ENCODE measurements at regions not wholly inside any gene's neighbourhood (a gene's known extent, or its start where the extent isn't known, plus 50 kb on each side); places are given as distances from the start of the nearest gene placed in this dataset.
A peak's percentile ranks its signal among the peaks of the same experiment; 100 is the strongest.
"Not testable (repeated sequence)": the region's sequence is repeated elsewhere in the genome, so short reads cannot be mapped to it uniquely, and the experiment has no call there.

DNA sequence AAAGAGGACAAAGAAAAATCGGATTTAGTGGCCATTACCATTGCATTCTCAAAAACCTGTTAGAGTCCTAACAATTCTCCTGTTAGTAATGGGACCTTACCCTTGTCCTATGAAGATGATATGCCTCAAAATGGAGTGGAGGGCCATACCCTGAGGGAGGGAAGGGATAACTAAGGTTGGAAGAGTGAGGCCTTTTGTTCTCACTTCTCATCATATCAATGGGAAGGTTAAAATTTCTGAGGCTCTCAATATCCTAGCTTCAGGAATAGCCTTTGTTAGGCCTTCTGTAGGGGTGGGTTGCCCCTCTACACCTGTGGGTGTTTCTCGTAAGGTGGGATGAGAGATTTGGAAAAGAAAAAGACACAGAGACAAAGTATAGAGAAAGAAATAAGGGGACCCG lies 109.4 kb upstream of the SGIP1 start:
- DNase-seq, result not testable (repeated sequence)

DNA sequence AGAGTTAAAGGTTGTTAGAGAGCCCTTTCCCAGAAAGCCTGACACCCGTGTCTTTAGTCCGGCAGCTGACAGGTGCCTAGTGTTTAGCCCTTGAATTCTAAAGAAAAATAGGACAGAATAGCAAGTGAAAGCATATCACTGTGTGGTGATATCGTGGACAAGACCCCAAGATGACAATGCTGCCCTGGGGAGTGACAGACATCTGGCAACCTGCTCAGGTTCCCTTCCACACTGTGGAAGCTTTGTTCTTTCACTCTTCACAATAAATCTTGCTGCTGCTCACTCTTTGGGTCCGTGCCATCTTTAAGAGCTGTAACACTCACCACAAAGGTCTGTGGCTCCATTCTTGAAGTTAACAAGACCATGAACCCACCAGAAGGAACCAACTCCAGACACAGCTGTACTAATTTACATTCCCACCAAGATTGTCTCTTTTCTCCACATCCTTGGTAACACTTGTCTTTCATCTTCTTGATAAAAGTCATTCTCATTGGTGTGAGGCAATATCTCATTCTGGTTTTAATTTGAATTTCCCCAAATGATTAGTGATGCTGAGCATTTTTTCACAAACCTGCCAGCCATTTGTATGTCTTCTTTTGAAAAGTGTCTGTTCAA lies 107.6 kb upstream of the SGIP1 start:
- DNase-seq, result no peak

DNA sequence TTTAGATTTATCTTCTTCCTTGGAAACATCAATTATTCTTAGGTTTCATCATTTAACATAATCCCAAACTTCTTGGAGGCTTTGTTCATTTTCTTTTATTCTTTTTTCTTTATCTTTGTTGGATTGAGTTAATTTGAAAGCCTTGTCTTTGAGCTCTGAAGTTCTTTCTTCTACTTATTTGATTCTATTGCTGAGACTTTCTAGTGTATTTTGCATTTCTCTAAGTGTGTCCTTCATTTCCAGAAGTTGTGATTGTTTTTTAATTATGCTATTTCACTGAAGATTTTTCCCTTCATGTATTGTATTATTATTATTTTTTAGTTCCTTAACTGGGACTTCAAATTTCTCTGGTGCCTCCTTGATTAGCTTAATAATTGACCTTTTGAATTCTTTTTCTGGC lies 103.1 kb upstream of the SGIP1 start:
- not testable (repeated sequence) for DNase-seq

DNA sequence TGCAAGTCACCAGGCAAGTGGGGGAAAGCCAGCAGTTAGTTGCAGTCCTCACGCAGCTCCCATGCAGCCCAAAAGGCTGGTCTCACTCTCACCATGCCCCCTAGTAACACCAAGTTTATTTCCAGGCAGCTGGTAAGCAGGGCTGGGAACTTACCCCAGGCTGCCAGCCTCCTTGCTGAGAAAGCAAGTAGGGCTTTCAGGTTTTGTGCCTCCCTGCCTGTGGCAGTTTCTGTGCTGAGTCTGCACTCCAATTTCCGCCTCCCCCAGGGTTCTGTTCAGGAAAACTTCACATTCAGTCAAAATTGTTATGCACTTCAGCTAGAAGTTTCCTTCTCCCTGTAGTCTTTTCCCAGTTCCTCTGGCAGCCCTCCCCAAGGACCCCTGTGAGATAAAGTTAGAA lies 102.0 kb upstream of the SGIP1 start:
- DNase-seq, result no peak

DNA sequence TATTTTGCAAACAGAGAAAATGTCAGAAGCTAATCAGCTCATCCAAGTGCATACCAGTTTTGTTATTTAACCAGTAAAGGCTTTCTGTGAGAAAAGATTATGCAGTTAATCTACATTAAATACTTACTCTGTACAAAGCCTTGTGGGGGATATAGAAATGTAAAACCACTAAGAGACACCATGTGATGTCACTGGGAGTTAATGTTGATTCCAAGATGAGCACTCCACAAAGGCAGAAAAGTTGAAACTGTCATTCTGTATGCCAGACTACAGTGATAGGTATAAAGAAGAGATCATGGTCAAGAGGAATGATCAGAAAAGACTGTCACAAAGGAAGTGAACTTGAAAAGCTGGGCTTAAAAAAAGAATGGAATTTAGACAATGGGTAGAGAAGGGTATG lies 100.3 kb upstream of the SGIP1 start:
- no peak for DNase-seq

DNA sequence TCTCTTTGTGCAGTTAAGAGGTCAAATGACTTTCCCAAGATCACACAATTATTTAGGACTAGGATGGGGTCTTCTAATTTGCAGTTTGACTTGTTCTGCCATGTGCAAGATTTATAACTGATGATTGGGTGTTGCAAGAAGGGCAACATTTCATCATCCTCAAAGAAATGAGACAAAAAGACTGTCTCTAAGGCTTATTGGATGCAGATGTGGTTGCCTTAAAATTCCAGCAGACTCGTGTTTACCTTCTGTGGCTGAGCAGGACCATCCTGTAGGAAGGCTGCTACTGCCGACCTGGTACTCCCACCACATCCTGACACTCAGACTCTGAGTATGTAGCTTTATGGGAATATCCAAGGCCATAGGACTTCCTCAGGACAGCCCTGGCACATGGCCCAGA lies 99.9 kb upstream of the SGIP1 start:
- DNase-seq, result no peak

DNA sequence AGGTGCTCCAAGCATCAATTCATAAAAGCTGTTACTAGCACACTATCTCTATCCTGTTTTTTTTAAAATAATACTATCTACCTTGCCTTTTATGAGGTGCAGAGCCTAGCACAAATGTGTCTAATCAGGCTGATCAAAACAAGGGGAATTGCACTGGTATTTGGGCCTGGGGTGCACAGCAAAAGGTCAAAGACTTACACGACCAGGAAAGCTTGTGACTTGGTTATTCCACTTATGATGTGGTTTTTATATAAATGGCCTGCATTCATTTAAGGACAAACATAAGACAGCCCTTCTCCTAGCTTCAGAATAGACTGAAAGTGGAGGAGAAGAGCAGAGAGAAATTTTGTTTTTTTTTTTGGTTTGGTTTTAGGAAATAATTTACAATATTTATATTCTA lies 98.4 kb upstream of the SGIP1 start:
- no peak for DNase-seq

DNA sequence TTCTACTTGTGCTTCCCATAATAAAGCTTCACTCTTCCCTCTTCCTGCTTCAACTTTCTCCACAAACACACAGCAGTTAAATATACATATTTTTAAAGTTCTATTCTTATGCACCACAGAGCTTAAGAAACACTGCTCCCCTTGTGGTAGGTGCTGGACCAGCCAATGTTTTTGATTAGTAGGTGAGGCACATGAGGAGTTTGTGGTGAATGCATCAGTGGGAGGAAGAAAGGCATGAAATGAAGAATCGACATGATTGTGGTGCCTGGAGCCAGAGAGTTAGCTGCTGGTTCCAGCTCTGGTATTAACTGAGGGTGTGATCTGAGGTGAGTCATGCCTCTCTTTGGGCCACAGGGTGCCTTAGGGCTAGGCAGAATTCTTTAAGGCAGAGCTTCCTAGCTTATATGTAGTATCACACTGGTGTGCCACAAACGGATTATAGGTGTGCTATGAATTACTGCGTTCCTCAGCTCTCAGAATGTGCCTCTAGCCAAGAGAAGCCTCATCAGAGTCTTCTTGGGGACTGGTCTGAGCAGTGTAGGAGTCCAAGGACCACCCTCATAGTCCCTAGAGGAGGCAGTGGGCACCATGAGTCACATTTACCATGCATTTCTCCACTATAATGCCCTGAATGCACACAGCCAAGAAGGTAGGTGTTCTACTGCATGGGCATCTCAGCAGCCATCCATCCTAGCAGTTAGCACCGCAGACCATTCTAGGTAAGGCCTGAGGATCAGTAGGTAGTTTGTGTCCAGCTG lies 97.4 kb upstream of the SGIP1 start:
- DNase-seq, result peak; percentile 43 to 44

DNA sequence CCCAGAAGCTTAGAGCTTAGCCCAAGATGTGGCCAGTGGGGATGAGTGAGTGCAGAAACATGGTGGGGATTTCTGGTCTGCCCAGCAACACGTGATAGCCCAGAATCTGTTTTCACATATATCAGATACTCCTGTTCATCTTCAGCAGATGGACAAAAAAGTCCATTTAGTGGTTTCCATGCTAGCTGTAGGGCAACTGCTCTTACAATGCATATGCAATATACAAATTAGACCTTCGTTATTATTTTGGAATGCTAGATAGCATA lies 96.9 kb upstream of the SGIP1 start:
- DNase-seq, result no peak

DNA sequence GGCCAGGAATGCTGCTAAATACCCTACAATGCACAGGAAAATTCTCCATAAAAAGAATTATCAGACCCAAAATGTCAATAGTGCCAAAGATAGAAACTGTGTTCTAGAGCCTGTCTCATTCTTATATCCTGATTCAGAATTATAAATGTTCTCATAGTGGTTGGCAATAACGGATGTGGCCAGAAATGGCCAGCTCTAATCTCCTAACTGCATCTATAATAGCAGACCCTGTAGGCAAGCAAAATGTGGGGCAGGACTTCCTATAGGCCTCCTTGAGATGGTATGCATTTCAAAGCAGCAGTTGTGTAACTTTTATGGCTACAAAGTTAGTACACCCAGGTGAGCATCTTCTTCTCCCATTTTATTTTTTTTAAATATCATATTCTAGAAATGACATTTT lies 95.9 kb upstream of the SGIP1 start:
- no peak for DNase-seq

DNA sequence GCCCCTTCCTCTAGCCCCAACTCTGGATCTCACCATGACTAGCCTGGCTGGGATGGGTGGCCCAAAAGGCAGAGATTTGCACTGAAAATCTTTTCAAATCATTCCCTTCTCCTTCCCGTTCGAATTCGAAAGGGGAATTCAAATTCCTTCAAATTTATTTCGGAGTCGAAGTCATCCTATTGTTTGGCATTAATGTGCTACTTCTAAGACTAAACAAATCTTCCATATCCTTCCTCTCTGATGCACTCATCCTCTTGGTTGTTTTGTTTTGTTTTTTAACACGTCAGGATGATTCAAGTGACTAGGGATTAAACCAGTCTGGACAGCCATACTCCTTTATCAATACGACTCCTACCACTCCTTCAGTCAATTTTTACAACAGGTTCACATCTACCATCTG lies 95.5 kb upstream of the SGIP1 start:
- DNase-seq, result no peak

DNA sequence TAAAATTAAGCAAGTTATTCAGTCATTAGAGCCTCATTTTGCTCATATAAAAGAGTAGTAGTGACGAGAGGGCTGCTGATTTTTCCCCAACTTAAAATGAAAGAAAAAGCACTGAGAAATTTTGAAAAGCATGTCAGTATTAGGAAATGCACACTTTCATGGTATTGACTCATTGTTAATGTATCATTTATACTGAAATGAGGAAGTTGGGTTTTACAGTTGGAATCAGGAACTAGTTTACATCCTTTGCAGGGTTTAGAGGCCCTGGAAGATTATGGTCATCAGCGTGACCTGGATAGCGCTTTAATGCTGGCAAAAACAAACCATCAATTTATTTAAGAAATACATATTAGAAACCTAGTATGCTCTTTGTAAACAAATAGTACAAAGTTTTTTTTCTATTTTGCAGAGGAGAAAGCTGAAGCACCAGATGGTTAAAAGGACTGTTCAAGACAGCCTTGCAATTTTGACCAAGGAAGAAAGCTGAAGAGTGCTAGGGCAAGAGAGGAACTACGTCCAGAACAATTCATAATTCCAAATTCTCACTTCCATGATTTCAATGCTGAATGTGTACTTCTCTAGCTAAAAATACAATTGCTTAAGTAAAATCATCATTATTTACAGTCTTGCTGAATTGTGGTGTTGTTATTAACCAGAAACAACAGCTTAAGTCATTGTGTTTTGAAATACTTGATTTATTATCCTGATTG lies 94.8 kb upstream of the SGIP1 start:
- DNase-seq, result no peak

DNA sequence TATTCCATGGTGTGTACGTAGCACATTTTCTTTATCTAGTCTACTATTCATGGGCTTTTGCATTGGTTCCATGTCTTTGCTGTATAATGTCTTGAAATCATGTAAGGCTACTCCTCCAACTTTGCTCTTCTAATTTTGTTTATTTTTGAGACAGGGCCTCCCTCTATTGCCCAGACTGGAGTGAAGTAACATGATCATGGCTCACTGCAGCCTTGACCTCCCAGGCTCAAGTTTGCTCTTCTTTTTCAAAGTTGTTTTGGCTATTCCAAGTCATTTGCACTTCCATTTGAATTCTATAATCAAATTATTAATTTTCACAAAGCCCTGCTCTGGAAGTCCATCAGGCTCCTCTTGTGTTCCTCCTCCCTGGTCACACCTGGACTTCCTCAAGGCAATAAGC lies 90.2 kb upstream of the SGIP1 start:
- no peak for DNase-seq

DNA sequence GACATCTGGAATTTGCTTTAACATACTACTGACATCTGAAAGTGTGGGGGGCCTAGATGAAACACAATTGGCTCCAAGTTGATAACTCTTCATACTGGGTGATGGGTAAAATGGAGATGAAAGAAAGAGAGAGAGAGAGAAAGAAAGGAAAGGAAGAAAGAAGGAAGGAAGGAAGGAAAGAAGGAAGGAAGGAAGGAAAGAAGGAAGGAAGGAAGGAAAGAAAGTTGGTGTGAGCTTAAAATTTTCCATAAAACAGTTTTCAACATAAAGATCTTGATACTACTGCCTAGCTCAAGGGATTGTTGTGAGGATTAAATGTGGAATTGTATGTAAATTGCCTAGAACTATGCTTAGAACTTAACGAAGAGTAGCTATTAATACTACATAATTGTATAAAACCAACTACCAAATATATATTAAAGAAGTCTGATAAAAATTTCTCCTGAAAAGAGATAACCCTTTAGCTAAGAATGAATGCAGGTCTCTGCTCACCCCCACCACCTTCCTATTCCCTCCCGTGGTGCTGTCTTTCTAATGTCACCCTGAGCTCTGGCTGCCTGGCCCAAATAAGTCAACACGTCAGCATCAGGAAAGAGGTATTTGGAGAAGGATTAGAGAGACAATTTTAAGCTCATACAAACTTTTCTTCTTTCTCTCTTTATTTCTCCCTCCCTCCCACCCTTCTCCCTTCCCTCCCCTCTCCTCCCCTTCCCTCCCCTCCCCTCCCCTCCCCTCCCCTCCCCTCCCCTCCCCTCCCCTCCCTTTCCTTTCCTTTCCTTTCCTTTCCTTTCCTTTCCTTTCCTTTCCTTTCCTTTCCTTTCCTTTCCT lies 89.3 kb upstream of the SGIP1 start:
- DNase-seq, result no peak

DNA sequence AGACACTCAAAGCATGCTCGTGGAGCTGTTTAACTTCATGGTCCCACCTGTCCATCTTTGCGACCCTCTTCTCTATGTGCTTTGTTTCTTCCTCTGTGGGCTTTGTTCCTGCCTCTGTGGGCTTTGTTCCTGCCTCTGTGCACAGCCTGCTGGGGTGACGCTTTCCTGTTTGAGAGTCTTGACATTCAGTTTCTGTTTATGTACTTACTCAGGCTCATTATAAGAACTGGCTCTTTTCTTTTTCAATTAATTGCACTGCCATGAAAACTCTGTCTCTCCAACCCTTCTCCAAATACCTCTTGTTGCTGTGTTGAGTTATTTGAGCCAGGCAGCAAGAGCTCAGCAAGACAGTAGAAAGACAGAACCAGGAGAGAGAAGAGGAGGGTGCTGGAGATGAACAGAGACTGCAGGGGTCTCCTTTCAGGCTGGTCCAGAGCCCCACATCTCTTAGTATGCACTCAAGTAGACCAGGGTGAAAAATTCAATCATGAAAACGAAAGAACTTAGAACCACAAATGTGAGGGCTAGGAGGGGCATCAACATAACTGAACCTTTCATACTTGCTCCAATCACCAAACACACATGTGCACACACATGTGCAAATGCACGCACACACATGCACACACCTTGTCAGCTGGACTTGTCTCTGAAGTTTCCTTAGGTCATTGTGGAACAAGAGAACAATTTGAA lies 88.3 kb upstream of the SGIP1 start:
- peak in 1 of 2 donors; percentile 45 for DNase-seq

DNA sequence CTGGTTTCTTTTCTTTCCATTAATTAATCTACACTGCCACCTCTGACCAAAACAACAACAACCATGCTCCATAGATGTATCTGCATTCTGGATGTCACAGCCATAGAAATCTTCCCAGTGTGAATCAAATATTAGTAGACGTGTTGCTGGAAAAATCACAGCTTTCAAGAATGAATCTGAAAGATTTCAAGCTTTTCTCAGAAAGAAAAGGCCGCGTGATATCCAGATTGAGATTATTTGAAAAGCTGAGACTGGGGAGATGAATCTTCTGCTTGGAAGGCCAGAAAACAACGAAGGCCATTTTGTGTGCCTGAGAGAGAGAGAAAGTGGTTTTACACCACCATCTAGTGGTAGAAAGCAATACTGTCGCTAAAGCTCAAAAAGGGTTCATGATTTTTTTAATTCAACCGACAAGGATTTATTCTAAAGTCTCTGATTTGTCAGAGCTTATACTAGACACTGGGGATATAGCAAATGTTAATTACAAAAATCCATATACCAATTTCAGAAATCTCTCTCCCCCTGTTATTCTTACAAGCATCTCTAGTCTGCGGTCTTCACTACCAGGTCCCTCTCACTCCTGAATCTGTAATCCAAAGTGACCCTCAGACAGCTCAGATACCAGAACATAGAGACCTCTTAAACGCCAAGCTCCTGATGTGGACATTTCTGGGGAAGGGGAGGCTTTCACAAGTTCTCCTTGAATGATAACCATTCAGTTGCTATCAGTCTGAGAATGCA lies 87.5 kb upstream of the SGIP1 start:
- DNase-seq, result peak in 1 of 2 donors; percentile 18

DNA sequence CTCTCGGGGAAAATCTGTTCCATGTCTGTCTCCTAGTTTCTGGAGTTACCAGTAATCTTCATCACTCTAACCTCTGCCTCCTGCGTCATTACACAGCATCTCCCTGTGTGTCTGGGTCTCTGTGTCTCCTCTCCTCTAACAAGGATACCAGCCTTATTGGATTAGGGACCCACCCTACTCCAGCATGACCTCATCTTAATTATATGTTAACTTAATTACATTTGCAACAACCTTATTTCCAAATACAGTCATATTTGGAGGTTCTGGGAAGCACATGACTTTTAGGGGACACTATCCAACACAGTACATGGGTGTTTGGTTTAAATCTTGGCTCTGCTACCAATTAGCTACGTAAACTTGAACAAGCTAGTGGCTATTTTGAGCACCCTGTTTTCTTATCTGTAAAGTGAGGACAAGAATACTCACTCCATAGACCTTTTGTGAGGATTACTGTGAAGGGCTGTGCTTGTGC lies 83.9 kb upstream of the SGIP1 start:
- no peak for DNase-seq

DNA sequence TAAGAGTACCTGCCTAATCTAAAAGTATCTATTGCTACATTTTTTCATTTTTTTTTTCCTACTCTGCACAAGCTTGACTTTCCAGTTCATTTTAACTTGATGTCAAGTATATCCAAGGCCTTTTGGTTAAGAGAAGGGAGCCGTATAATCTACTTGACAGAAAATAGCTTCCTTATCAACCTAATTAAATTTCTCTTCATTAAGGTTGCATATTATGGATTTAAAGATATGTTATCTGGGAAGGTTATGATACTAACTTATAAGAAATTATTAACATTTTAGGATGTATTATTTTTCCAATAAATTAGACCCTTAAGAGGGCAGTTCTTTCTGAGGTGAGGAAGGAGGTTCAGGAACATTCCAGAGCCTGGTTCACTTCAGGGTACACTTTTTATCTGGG lies 83.1 kb upstream of the SGIP1 start:
- no peak for DNase-seq

DNA sequence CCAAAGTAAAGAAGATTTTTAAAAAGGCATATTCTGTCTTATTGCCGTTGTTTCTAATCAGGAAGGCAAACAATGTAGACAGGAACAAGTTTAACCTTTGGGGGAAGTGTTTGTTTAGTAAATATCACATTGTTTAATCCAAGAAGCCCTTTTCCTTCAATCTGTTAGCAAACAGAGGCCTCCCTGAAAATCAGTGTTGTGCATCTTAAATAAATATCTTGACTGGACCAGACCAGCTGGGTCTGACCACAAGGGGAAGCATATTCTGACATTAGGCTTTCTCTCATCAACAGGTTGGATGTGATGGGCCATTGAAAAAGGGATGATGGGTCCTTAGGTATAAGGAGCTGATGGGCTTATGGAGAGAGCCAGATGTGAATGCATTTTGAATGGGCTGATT lies 81.8 kb upstream of the SGIP1 start:
- DNase-seq, result no peak

DNA sequence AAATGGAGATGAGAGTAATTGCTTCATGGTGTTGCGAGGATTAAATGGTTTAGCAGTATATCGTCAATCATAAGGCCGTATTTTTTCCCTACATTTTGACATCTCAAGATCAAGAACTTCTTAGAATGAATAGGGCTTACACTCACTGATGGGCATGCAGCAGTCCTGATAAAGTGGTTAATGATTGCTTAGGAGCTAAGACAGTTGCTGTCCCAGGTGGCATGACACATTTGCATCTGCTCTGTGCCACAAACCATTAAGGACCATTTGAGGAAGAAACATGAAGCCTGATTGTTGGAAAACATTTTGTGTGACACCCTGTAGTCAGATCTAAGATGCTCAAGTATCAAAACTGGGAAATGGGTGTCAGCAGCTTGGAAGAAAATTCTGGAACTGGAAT lies 81.0 kb upstream of the SGIP1 start:
- DNase-seq, result no peak

DNA sequence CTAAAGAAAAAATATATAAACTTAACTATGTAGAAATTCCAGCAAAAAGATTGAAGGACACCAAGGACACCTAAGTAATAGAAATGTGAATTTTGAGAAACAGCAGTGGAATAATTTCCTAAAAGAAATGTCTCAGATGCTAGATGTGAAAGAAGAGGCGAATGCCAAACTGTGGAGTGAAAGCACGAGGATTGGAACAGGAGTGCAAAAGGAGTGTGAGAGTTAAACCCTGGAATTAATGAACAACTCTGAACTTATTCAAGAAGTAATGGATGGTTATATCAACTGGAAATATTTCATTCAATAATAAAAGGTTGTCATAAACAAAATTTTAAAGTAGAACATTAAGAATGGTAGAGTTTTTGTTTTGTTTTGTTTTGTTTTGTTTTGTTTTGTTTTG lies 78.5 kb upstream of the SGIP1 start:
- DNase-seq, result no peak

DNA sequence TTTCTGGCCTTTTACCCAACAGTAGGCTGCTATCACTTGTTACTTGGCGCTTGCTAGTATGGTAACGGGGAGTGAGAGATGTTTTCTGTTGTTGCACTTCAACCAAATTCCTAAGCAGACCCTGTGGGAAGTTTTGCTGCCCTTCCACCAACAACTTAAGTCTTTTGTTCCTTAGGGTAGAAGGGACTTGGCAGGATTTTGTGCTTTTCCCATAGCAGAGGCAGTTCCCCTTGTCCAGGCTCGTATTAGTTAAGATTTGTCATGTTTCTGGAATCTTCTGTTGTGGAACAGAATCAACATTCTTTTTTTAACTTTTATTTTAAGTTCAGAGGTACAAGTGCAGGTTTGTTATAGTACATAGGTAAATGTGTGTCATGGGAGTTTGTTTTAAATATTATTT lies 73.2 kb upstream of the SGIP1 start:
- DNase-seq, result no peak

All from stimulated activated CD4-positive, alpha-beta T cell treated with anti-CD3 and anti-CD28 coated beads, Interleukin-2, amount 100 ng/mL, for 48 hours (primary cell).